Smooth muscle cell (in vitro differentiated cells): ENCODE measurements at regions not wholly inside any gene's neighbourhood (a gene's known extent, or its start where the extent isn't known, plus 50 kb on each side); places are given as distances from the start of the nearest gene placed in this dataset.

Experiments
- DNase-seq: peaks from one replicate; lab custom pipeline; 2025; ENCODE audit not compliant: unreplicated experiment; lab: John Stamatoyannopoulos, UW
- H2AFZ ChIP-seq: fragments of 200-600 bp; sonication (generic); 2 replicates; pipeline ENCODE4 v1.6.0; 2016; ENCODE audit warnings: antibody characterized with exemption, low read depth, mild to moderate bottlenecking
- H3F3A ChIP-seq: fragments of 200-600 bp; sonication (generic); 2 replicates; pipeline ENCODE4 v1.6.0; 2017; ENCODE audit warnings: antibody characterized with exemption, low read depth
- H3K27ac ChIP-seq: fragments of 200-600 bp; sonication (generic); 2 replicates; pipeline ENCODE4 v1.5.1; 2016; ENCODE audit warnings: low read depth, mild to moderate bottlenecking
- H3K27me3 ChIP-seq: fragments of 200-600 bp; sonication (generic); 2 replicates; pipeline ENCODE4 v1.6.1; 2016; ENCODE audit warnings: low read depth, mild to moderate bottlenecking
- H3K36me3 ChIP-seq: fragments of 200-600 bp; sonication (generic); 2 replicates; pipeline ENCODE4 v1.5.1; 2016; ENCODE audit warnings: low read depth
- H3K4me1 ChIP-seq: fragments of 200-600 bp; sonication (generic); 2 replicates; pipeline ENCODE4 v1.5.1; 2016; ENCODE audit warnings: low read depth
- H3K4me2 ChIP-seq: fragments of 200-600 bp; sonication (generic); 2 replicates; pipeline ENCODE4 v1.6.0; 2016; ENCODE audit warnings: mild to moderate bottlenecking
- H3K4me3 ChIP-seq: fragments of 200-600 bp; sonication (generic); 2 replicates; pipeline ENCODE4 v1.5.1; 2016; ENCODE audit warnings: mild to moderate bottlenecking
- H3K79me2 ChIP-seq: fragments of 200-600 bp; sonication (generic); 2 replicates; pipeline ENCODE4 v1.6.0; 2016; ENCODE audit warnings: low read depth, mild to moderate bottlenecking
- H3K9ac ChIP-seq: fragments of 200-600 bp; sonication (generic); 2 replicates; pipeline ENCODE4 v1.6.0; 2016; ENCODE audit warnings: low read depth
- H3K9me3 ChIP-seq: fragments of 200-600 bp; sonication (generic); replicated peaks from 2 replicates; pipeline ENCODE4 v1.5.1; 2016; ENCODE audit warnings: low read depth
- H4K20me1 ChIP-seq: fragments of 200-600 bp; sonication (generic); 2 replicates; pipeline ENCODE4 v1.6.0; 2016; ENCODE audit warnings: low read depth
- WGBS: methylation state at CpG from one replicate; pipeline ENCODE4 v1.1.7; 2016; ENCODE audit warnings: low lambda C conversion rate; 5-methylcytosine and 5-hydroxymethylcytosine counted together
- TF ChIP-seq, protein P1 (sequence below): fragments of 200-600 bp; sonication (generic); IDR thresholded peaks from 2 replicates; pipeline ENCODE4 v1.5.1; 2017; ENCODE audit warnings: borderline replicate concordance, mild to moderate bottlenecking, antibody characterized with exemption; ENCODE audit not compliant: insufficient read depth, poor library complexity, severe bottlenecking

DNA sequence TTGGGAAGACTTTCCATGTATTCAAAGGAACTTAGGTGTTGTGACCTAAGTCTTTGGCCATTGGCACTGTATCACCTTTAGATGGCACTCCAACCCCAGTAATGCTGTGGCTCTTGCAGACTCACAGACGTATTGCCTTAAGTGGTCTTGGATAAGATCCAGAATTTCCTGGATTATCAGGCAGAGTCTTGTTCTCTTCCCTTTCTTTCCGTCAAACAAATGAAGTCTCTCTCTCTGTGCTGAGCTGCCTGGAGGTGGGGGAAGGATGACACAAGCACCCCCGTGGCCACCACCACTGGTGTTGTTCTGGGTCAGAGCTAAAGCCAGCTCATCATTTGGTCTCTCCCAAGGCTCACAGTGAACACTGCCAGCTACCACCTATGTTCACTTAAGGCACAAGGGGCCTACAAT is 789.9 kb upstream of the KIF2B start:
- Histone ChIP-seq H3K36me3 (no peaks in the 10 kb centered on the region), H3K27ac (no peak overlapping the region), H3K4me3 (no peak overlapping the region), H3F3A (no peaks in the 10 kb centered on the region), H3K4me1 (no peaks in the 10 kb centered on the region), H3K27me3 (no peaks in the 10 kb centered on the region), H3K9me3 (no peaks in the 10 kb centered on the region), H3K79me2 (no peaks in the 10 kb centered on the region), H4K20me1 (no peaks in the 10 kb centered on the region), H2AFZ (no peak overlapping the region), H3K4me2 (no peak overlapping the region), H3K9ac (no peak overlapping the region)
- TF ChIP-seq, protein P1, sequence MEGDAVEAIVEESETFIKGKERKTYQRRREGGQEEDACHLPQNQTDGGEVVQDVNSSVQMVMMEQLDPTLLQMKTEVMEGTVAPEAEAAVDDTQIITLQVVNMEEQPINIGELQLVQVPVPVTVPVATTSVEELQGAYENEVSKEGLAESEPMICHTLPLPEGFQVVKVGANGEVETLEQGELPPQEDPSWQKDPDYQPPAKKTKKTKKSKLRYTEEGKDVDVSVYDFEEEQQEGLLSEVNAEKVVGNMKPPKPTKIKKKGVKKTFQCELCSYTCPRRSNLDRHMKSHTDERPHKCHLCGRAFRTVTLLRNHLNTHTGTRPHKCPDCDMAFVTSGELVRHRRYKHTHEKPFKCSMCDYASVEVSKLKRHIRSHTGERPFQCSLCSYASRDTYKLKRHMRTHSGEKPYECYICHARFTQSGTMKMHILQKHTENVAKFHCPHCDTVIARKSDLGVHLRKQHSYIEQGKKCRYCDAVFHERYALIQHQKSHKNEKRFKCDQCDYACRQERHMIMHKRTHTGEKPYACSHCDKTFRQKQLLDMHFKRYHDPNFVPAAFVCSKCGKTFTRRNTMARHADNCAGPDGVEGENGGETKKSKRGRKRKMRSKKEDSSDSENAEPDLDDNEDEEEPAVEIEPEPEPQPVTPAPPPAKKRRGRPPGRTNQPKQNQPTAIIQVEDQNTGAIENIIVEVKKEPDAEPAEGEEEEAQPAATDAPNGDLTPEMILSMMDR: peak; percentile 75
- WGBS: 5% methylated on average over 3 of the region's 3 CpGs
- no peak for DNase-seq

GRCh38 chr17:53017227-53017626 is 805.5 kb upstream of the KIF2B start:
- no peak overlapping the region for H3K9ac ChIP-seq
- no peaks in the 10 kb centered on the region for H3K27me3 ChIP-seq
- H3K27ac ChIP-seq: no peak overlapping the region
- no peak overlapping the region for H3K4me2 ChIP-seq
- H4K20me1 ChIP-seq: no peaks in the 10 kb centered on the region
- H3K4me3 ChIP-seq: no peak overlapping the region
- no peaks in the 10 kb centered on the region for H3K36me3 ChIP-seq
- TF ChIP-seq, protein P1: no peak
- no peaks in the 10 kb centered on the region for H3K9me3 ChIP-seq
- DNase-seq: no peak
- H3F3A ChIP-seq: no peaks in the 10 kb centered on the region
- peaks cover 3% of the 10 kb centered on the region for H3K4me1 ChIP-seq
- no peaks in the 10 kb centered on the region for H3K79me2 ChIP-seq
- H2AFZ ChIP-seq: no peak overlapping the region

- Histone ChIP-seq H3K9ac (no peak overlapping the region), H3K27ac (no peak overlapping the region), H3K9me3 (no peaks in the 10 kb centered on the region), H2AFZ (no peak overlapping the region), H3K4me3 (no peak overlapping the region), H3K4me1 (peaks cover 3% of the 10 kb centered on the region), H3F3A (no peaks in the 10 kb centered on the region), H3K36me3 (no peaks in the 10 kb centered on the region), H3K27me3 (no peaks in the 10 kb centered on the region), H3K4me2 (no peak overlapping the region), H4K20me1 (no peaks in the 10 kb centered on the region), H3K79me2 (no peaks in the 10 kb centered on the region)
- TF ChIP-seq, protein P1: no peak
- DNase-seq: no peak
These were observed 806.6 kb upstream of the KIF2B start for GRCh38 chr17:53016085-53016484.

- TF ChIP-seq, protein P1: no peak
- H3K79me2 ChIP-seq: no peaks in the 10 kb centered on the region
- H3K36me3 ChIP-seq: no peaks in the 10 kb centered on the region
- H3K27ac ChIP-seq: no peak overlapping the region
- no peaks in the 10 kb centered on the region for H4K20me1 ChIP-seq
- no peaks in the 10 kb centered on the region for H3F3A ChIP-seq
- H3K9ac ChIP-seq: no peak overlapping the region
- peaks cover 3% of the 10 kb centered on the region for H3K4me1 ChIP-seq
- H2AFZ ChIP-seq: no peak overlapping the region
- H3K9me3 ChIP-seq: no peaks in the 10 kb centered on the region
- no peak overlapping the region for H3K4me3 ChIP-seq
- WGBS: 75% methylated on average over 2 of the region's 2 CpGs
- DNase-seq: no peak
- no peak overlapping the region for H3K4me2 ChIP-seq
- H3K27me3 ChIP-seq: no peaks in the 10 kb centered on the region
These were observed 810.4 kb upstream of the KIF2B start for GRCh38 chr17:53012364-53012763.
